HL-60 (cell line): ENCODE measurements at regions not wholly inside any gene's neighbourhood (a gene's known extent, or its start where the extent isn't known, plus 50 kb on each side); places are given as distances from the start of the nearest gene placed in this dataset.

Source experiments
- DNase-seq, 2 experiments: peaks; one replicate each; pipeline ENCODE4 v3.0.0-alpha.2; 2010 to 2020; ENCODE audit warnings: low read depth in 1 of 2, low spot score in 1 of 2
- H3K27ac ChIP-seq: fragments of 250-450 bp; sonication (Bioruptor Pico); replicated peaks from 2 replicates; pipeline ENCODE4 v1.5.1; 2020; ENCODE audit warnings: mild to moderate bottlenecking, moderate library complexity
- H3K27me3 ChIP-seq: fragments of 250-450 bp; sonication (Bioruptor Pico); 2 replicates; pipeline ENCODE4 v1.5.1; 2021; ENCODE audit warnings: mild to moderate bottlenecking, moderate library complexity; ENCODE audit not compliant: insufficient read depth, poor library complexity, severe bottlenecking
- H3K4me3 ChIP-seq: replicated peaks from 2 replicates; pipeline ENCODE4 v1.5.1; 2011; ENCODE audit warnings: mild to moderate bottlenecking, control low read depth, low read length; ENCODE audit not compliant: insufficient read depth
- CTCF ChIP-seq: IDR thresholded peaks from one replicate; pipeline ENCODE4 v1.5.1; 2011; ENCODE audit warnings: low read length, control low read depth, inconsistent platforms; ENCODE audit not compliant: insufficient read depth
- GABPA ChIP-seq: IDR thresholded peaks from 2 replicates; pipeline ENCODE4 v1.6.1; 2012; ENCODE audit warnings: low read depth
- POLR2AphosphoS5 ChIP-seq: IDR thresholded peaks from 2 replicates; pipeline ENCODE4 v1.6.1; 2012; ENCODE audit warnings: low read depth
- SPI1 ChIP-seq: IDR thresholded peaks from 2 replicates; pipeline ENCODE4 v1.6.1; 2012; ENCODE audit warnings: low read depth, mild to moderate bottlenecking, borderline replicate concordance
- TF ChIP-seq, protein P1 (sequence below): IDR thresholded peaks from 2 replicates; pipeline ENCODE4 v1.6.1; 2012; ENCODE audit warnings: low read depth; ENCODE audit not compliant: insufficient replicate concordance

GRCh38 chr2:64797881-64798575 lies 144.3 kb upstream of the SERTAD2 start:
- Histone ChIP-seq H3K27ac (no peak overlapping the region), H3K27me3 (no peaks in the 10 kb centered on the region), H3K4me3 (no peak overlapping the region)
- no peak for TF ChIP-seq GABPA
- TF ChIP-seq, protein P1, sequence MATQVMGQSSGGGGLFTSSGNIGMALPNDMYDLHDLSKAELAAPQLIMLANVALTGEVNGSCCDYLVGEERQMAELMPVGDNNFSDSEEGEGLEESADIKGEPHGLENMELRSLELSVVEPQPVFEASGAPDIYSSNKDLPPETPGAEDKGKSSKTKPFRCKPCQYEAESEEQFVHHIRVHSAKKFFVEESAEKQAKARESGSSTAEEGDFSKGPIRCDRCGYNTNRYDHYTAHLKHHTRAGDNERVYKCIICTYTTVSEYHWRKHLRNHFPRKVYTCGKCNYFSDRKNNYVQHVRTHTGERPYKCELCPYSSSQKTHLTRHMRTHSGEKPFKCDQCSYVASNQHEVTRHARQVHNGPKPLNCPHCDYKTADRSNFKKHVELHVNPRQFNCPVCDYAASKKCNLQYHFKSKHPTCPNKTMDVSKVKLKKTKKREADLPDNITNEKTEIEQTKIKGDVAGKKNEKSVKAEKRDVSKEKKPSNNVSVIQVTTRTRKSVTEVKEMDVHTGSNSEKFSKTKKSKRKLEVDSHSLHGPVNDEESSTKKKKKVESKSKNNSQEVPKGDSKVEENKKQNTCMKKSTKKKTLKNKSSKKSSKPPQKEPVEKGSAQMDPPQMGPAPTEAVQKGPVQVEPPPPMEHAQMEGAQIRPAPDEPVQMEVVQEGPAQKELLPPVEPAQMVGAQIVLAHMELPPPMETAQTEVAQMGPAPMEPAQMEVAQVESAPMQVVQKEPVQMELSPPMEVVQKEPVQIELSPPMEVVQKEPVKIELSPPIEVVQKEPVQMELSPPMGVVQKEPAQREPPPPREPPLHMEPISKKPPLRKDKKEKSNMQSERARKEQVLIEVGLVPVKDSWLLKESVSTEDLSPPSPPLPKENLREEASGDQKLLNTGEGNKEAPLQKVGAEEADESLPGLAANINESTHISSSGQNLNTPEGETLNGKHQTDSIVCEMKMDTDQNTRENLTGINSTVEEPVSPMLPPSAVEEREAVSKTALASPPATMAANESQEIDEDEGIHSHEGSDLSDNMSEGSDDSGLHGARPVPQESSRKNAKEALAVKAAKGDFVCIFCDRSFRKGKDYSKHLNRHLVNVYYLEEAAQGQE: no peak
- no peak for TF ChIP-seq POLR2AphosphoS5
- no peak for TF ChIP-seq CTCF
- no peak for TF ChIP-seq SPI1
- DNase-seq: no peak

- DNase-seq: no peak
- Histone ChIP-seq H3K27ac (no peak overlapping the region), H3K27me3 (no peaks in the 10 kb centered on the region), H3K4me3 (no peak overlapping the region)
- TF ChIP-seq POLR2AphosphoS5: no peak
- no peak for TF ChIP-seq SPI1
- TF ChIP-seq GABPA: no peak
- TF ChIP-seq, protein P1: no peak
- no peak for TF ChIP-seq CTCF
These were observed 146.0 kb upstream of the SERTAD2 start for GRCh38 chr2:64799592-64800252.

- Histone ChIP-seq H3K27ac (no peak overlapping the region), H3K4me3 (no peak overlapping the region), H3K27me3 (no peaks in the 10 kb centered on the region)
- no peak for DNase-seq
- TF ChIP-seq, protein P1: no peak
- TF ChIP-seq SPI1 (no peak), GABPA (no peak), CTCF (no peak), POLR2AphosphoS5 (no peak)
These were observed 150.1 kb upstream of the SERTAD2 start for GRCh38 chr2:64803776-64804175.
